AG09319 (cell line): ENCODE measurements at regions not wholly inside any gene's neighbourhood (a gene's known extent, or its start where the extent isn't known, plus 50 kb on each side); places are given as distances from the start of the nearest gene placed in this dataset.
"Not testable (repeated sequence)": the region's sequence is repeated elsewhere in the genome, so short reads cannot be mapped to it uniquely, and the experiment has no call there.

Experiments
- DNase-seq: peaks from one replicate; pipeline ENCODE4 v3.0.0-alpha.2; 2010; ENCODE audit warnings: low read depth; ENCODE audit errors: extremely low read depth

DNA sequence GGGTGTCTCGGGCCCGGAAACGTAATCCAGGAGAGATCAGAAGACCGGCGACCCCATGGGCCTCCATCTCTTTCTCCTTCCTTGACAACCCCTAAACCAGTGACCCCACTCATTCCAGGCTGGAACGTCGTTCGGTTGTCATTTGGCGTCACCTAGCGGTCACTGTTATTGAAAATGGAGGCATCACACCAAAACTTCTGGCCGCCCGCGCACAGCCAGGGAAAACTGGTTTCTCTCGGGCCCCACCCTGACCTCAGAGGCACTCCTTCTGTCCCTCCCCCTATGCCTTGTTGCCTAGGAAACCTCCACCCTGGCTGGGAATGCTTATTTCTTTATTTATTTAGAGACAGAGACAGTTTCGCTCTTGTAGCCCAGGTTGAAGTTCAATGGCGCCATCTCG lies 2327.3 kb upstream of the TPTE start:
- not testable (repeated sequence) for DNase-seq

DNA sequence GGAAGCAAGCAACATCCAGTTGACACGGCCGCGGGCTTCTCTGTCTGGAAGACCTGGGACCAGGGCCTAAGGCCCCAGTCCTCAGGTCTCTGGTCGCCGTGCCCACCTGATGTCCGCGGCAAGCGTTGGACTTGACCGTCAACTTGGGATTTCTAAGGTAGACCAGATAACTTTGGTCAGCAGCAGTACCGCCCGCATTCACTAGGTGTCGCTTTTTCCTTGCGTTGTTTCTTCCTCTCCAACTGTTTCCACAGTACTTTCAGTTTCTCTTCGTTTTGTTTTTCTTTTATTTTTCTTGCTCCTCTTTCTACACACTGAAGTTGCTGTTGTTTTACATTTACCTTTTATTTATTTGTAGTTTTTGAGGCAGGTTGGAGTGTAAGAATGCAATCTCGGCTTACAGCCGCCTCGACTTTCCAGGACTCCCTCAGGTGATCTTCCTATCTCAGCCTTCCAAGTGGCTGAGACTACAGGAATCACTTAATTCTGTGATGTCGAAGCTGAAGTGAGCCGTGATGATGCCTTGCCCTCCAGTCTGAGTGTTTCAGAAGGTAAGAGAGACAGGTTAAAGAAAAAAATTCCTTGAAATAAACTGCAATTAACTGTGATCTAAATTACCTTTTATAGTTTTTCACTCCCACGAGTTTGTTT lies 2323.9 kb upstream of the TPTE start:
- DNase-seq, result not testable (repeated sequence)

DNA sequence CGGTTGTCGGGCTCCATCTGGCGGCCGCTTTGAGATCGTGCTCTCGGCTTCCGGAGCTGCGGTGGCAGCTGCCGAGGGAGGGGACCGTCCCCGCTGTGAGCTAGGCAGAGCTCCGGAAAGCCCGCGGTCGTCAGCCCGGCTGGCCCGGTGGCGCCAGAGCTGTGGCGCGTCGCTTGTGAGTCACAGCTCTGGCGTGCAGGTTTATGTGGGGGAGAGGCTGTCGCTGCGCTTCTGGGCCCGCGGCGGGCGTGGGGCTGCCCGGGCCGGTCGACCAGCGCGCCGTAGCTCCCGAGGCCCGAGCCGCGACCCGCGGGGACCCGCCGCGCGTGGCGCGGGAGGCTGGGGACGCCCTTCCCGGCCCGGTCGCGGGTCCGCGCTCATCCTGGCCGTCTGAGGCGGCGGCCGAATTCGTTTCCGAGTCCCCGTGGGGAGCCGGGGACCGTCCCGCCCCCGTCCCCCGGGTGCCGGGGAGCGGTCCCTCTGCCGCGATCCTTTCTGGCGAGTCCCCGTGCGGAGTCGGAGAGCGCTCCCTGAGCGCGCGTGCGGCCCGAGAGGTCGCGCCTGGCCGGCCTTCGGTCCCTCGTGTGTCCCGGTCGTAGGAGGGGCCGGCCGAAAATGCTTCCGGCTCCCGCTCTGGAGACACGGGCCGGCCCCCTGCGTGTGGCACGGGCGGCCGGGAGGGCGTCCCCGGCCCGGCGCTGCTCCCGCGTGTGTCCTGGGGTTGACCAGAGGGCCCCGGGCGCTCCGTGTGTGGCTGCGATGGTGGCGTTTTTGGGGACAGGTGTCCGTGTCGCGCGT lies 2316.1 kb upstream of the TPTE start:
- not testable (repeated sequence) for DNase-seq

DNA sequence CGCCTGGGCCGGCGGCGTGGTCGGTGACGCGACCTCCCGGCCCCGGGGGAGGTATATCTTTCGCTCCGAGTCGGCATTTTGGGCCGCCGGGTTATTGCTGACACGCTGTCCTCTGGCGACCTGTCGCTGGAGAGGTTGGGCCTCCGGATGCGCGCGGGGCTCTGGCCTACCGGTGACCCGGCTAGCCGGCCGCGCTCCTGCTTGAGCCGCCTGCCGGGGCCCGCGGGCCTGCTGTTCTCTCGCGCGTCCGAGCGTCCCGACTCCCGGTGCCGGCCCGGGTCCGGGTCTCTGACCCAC lies 2315.5 kb upstream of the TPTE start:
- not testable (repeated sequence) for DNase-seq

DNA sequence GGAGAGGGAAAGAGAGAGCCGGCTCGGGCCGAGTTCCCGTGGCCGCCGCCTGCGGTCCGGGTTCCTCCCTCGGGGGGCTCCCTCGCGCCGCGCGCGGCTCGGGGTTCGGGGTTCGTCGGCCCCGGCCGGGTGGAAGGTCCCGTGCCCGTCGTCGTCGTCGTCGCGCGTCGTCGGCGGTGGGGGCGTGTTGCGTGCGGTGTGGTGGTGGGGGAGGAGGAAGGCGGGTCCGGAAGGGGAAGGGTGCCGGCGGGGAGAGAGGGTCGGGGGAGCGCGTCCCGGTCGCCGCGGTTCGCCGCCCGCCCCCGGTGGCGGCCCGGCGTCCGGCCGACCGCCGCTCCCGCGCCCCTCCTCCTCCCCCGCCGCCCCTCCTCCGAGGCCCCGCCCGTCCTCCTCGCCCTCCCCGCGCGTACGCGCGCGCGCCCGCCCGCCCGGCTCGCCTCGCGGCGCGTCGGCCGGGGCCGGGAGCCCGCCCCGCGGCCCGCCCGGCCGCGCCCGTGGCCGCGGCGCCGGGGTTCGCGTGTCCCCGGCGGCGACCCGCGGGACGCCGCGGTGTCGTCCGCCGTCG lies 2308.3 kb upstream of the TPTE start:
- DNase-seq, result not testable (repeated sequence)

DNA sequence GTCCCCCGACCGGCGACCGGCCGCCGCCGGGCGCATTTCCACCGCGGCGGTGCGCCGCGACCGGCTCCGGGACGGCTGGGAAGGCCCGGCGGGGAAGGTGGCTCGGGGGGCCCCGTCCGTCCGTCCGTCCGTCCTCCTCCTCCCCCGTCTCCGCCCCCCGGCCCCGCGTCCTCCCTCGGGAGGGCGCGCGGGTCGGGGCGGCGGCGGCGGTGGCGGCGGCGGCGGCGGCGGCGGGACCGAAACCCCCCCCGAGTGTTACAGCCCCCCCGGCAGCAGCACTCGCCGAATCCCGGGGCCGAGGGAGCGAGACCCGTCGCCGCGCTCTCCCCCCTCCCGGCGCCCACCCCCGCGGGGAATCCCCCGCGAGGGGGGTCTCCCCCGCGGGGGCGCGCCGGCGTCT lies 2306.8 kb upstream of the TPTE start:
- not testable (repeated sequence) for DNase-seq

DNA sequence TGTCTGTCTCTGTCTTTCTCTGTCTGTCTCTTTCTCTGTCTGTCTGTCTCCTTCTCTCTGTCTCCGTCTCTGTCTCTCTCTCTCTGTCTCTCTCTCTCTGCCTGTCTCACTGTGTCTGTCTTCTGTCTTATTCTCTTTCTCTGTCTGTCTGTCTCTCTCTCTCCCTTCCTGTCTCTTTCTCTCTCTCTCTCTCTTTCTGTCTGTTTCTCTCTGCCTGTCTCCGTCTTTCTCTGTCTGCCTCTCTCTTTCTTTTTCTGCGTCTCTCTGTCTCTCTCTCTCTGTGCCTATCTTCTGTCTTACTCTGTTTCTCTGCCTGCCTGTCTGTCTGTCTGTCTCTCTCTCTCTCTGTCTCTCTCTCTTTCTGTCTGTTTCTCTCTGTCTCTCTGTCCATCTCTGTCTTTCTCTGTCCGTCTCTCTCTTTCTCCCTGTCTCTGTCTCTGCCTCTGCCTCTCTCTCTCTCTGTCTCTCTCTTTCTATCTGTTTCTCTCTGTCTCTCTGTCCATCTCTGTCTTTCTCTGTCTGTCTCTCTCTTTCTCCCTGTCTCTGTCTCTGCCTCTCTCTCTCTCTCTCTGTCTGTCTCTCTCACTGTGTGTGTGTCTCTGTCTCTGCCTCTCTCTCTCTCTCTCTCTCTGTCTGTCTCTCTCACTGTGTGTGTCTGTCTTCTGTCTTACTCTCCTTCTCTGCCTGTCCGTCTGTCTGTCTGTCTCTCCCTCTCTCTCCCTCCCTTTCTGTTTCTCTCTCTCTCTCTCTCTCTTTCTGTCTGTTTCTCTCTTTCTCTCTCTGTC lies 2291.8 kb upstream of the TPTE start:
- not testable (repeated sequence) for DNase-seq

DNA sequence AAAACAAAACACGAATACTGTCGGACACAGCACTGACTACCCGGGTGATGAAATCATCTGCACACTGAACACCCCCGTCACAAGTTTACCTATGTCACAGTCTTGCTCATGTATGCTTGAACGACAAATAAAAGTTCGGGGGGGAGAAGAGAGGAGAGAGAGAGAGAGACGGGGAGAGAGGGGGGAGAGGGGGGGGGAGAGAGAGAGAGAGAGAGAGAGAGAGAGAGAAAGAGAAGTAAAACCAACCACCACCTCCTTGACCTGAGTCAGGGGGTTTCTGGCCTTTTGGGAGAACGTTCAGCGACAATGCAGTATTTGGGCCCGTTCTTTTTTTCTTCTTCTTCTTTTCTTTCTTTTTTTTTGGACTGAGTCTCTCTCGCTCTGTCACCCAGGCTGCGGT lies 2290.1 kb upstream of the TPTE start:
- not testable (repeated sequence) for DNase-seq

DNA sequence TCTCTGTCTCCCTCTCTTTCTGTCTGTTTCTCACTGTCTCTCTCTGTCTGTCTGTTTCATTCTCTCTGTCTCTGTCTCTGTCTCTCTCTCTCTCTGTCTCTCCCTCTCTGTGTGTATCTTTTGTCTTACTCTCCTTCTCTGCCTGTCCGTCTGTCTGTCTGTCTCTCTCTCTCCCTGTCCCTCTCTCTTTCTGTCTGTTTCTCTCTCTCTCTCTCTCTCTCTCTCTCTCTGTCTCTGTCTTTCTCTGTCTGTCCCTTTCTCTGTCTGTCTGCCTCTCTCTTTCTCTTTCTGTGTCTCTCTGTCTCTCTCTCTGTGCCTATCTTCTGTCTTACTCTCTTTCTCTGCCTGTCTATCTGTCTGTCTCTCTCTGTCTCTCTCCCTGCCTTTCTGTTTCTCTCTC lies 2288.4 kb upstream of the TPTE start:
- not testable (repeated sequence) for DNase-seq

DNA sequence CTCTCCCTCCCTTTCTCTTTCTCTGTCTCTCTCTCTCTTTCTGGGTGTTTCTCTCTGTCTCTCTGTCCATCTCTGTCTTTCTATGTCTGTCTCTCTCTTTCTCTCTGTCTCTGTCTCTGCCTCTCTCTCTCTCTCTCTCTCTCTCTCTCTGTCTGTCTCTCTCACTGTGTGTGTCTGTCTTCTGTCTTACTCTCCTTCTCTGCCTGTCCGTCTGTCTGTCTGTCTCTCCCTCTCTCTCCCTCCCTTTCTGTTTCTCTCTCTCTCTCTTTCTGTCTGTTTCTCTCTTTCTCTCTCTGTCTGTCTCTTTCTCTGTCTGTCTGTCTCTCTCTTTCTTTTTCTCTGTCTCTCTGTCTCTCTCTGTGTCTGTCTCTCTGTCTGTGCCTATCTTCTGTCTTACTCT lies 2287.3 kb upstream of the TPTE start:
- DNase-seq, result not testable (repeated sequence)

DNA sequence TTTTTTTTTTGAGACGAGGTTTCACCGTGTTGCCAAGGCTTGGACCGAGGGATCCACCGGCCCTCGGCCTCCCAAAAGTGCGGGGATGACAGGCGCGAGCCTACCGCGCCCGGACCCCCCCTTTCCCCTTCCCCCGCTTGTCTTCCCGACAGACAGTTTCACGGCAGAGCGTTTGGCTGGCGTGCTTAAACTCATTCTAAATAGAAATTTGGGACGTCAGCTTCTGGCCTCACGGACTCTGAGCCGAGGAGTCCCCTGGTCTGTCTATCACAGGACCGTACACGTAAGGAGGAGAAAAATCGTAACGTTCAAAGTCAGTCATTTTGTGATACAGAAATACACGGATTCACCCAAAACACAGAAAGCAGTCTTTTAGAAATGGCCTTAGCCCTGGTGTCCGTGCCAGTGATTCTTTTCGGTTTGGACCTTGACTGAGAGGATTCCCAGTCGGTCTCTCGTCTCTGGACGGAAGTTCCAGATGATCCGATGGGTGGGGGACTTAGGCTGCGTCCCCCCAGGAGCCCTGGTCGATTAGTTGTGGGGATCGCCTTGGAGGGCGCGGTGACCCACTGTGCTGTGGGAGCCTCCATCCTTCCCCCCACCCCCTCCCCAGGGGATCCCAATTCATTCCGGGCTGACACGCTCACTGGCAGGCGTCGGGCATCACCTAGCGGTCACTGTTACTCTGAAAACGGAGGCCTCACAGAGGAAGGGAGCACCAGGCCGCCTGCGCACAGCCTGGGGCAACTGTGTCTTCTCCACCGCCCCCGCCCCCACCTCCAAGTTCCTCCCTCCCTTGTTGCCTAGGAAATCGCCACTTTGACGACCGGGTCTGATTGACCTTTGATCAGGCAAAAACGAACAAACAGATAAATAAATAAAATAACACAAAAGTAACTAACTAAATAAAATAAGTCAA lies 2276.4 kb upstream of the TPTE start:
- DNase-seq, result not testable (repeated sequence)

DNA sequence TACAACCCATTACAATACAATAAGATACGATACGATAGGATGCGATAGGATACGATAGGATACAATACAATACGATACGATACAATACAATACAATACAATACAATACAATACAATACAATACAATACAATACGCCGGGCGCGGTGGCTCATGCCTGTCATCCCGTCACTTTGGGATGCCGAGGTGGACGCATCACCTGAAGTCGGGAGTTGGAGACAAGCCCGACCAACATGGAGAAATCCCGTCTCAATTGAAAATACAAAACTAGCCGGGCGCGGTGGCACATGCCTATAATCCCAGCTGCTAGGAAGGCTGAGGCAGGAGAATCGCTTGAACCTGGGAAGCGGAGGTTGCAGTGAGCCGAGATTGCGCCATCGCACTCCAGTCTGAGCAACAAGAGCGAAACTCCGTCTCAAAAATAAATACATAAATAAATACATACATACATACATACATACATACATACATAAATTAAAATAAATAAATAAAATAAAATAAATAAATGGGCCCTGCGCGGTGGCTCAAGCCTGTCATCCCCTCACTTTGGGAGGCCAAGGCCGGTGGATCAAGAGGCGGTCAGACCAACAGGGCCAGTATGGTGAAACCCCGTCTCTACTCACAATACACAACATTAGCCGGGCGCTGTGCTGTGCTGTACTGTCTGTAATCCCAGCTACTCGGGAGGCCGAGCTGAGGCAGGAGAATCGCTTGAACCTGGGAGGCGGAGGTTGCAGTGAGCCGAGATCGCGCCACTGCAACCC lies 2275.6 kb upstream of the TPTE start:
- DNase-seq, result not testable (repeated sequence)

DNA sequence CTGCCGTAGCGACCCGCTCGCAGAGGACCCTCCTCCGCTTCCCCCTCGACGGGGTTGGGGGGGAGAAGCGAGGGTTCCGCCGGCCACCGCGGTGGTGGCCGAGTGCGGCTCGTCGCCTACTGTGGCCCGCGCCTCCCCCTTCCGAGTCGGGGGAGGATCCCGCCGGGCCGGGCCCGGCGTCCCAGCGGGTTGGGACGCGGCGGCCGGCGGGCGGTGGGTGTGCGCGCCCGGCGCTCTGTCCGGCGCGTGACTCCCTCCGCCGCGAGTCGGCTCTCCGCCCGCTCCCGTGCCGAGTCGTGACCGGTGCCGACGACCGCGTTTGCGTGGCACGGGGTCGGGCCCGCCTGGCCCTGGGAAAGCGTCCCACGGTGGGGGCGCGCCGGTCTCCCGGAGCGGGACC lies 2269.7 kb upstream of the TPTE start:
- DNase-seq, result not testable (repeated sequence)

DNA sequence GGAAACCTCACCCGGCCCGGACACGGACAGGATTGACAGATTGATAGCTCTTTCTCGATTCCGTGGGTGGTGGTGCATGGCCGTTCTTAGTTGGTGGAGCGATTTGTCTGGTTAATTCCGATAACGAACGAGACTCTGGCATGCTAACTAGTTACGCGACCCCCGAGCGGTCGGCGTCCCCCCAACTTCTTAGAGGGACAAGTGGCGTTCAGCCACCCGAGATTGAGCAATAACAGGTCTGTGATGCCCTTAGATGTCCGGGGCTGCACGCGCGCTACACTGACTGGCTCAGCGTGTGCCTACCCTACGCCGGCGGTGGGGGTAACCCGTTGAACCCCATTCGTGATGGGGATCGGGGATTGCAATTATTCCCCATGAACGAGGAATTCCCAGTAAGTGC lies 2266.3 kb upstream of the TPTE start:
- not testable (repeated sequence) for DNase-seq

DNA sequence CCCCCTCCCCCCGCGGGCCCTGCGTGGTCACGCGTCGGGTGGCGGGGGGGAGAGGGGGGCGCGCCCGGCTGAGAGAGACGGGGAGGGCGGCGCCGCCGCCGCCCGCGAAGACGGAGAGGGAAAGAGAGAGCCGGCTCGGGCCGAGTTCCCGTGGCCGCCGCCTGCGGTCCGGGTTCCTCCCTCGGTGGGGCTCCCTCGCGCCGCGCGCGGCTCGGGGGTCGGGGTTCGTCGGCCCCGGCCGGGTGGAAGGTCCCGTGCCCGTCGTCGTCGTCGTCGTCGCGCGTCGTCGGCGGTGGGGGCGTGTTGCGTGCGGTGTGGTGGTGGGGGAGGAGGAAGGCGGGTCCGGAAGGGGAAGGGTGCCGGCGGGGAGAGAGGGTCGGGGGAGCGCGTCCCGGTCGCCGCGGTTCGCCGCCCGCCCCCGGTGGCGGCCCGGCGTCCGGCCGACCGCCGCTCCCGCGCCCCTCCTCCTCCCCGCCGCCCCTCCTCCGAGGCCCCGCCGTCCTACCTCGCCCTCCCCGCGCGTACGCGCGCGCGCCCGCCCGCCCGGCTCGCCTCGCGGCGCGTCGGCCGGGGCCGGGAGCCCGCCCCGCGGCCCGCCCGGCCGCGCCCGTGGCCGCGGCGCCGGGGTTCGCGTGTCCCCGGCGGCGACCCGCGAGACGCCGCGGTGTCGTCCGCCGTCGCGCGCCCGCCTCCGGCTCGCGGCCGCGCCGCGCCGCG lies 2264.1 kb upstream of the TPTE start:
- DNase-seq, result peak; percentile 45

DNA sequence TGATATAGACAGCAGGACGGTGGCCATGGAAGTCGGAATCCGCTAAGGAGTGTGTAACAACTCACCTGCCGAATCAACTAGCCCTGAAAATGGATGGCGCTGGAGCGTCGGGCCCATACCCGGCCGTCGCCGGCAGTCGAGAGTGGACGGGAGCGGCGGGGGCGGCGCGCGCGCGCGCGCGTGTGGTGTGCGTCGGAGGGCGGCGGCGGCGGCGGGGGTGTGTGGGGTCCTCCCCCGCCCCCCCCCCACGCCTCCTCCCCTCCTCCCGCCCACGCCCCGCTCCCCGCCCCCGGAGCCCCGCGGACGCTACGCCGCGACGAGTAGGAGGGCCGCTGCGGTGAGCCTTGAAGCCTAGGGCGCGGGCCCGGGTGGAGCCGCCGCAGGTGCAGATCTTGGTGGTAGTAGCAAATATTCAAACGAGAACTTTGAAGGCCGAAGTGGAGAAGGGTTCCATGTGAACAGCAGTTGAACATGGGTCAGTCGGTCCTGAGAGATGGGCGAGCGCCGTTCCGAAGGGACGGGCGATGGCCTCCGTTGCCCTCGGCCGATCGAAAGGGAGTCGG lies 2261.2 kb upstream of the TPTE start:
- not testable (repeated sequence) for DNase-seq
